ENCODE measurements at regions not wholly inside any gene's neighbourhood (a gene's known extent, or its start where the extent isn't known, plus 50 kb on each side); places are given as distances from the start of the nearest gene placed in this dataset.

- TF ChIP-seq, protein P1, sequence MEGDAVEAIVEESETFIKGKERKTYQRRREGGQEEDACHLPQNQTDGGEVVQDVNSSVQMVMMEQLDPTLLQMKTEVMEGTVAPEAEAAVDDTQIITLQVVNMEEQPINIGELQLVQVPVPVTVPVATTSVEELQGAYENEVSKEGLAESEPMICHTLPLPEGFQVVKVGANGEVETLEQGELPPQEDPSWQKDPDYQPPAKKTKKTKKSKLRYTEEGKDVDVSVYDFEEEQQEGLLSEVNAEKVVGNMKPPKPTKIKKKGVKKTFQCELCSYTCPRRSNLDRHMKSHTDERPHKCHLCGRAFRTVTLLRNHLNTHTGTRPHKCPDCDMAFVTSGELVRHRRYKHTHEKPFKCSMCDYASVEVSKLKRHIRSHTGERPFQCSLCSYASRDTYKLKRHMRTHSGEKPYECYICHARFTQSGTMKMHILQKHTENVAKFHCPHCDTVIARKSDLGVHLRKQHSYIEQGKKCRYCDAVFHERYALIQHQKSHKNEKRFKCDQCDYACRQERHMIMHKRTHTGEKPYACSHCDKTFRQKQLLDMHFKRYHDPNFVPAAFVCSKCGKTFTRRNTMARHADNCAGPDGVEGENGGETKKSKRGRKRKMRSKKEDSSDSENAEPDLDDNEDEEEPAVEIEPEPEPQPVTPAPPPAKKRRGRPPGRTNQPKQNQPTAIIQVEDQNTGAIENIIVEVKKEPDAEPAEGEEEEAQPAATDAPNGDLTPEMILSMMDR (IDR thresholded peaks at IDR 0.05; ENCODE audit: borderline replicate concordance, extremely low read depth, low read length, poor library complexity, severe bottlenecking) = no peak
- TF ChIP-seq EZH2 (IDR thresholded peaks at IDR 0.05; ENCODE audit: borderline replicate concordance, low read depth, low read length, severe bottlenecking) = no peak
Measured at GRCh38 chr6:18920701-18921100, 533.6 kb downstream of the RNF144B start.
